Left renal cortex interstitium (tissue), 4 donors: ENCODE measurements at regions not wholly inside any gene's neighbourhood (a gene's known extent, or its start where the extent isn't known, plus 50 kb on each side); places are given as distances from the start of the nearest gene placed in this dataset.
"Not testable (repeated sequence)": the region's sequence is repeated elsewhere in the genome, so short reads cannot be mapped to it uniquely, and the experiment has no call there.

Source experiments
- DNase-seq, 4 donors: peaks; one replicate each; pipeline ENCODE4 v3.0.0-alpha.2; 2013; ENCODE audit warnings: low read depth in 4 of 4, low spot score in 2 of 4, missing footprints in 1 of 4

- no peak for DNase-seq
Measured at GRCh38 chr2:167697948-167698347, 549.4 kb downstream of the STK39 start.

- DNase-seq = no peak
Measured at GRCh38 chr2:167697194-167697593, 550.2 kb downstream of the STK39 start.

GRCh38 chr2:167692936-167693335 is 554.5 kb downstream of the STK39 start:
- no peak for DNase-seq

GRCh38 chr2:167692191-167692590 is 555.2 kb downstream of the STK39 start:
- no peak for DNase-seq

- DNase-seq = no peak
Measured at GRCh38 chr2:167689444-167689843, 558.0 kb downstream of the STK39 start.

- DNase-seq = no peak
Measured at GRCh38 chr2:167686691-167687090, 560.7 kb downstream of the STK39 start.

- DNase-seq = no peak
Measured at GRCh38 chr2:167681234-167682015, 566.0 kb downstream of the STK39 start.

- no peak for DNase-seq
Measured at GRCh38 chr2:167678158-167678557, 569.2 kb downstream of the STK39 start.

- DNase-seq = no peak
Measured at GRCh38 chr2:167675906-167676305, 571.5 kb downstream of the STK39 start.

- DNase-seq = no peak
Measured at GRCh38 chr2:167670588-167670987, 576.8 kb downstream of the STK39 start.

- no peak for DNase-seq
Measured at GRCh38 chr2:167653131-167653530, 594.3 kb downstream of the STK39 start.

GRCh38 chr2:167652401-167652800 is 595.0 kb downstream of the STK39 start:
- no peak for DNase-seq

- DNase-seq = no peak
Measured at GRCh38 chr2:167651406-167652151, 595.8 kb downstream of the STK39 start.

- DNase-seq = no peak
Measured at GRCh38 chr2:167646557-167646956, 600.8 kb downstream of the STK39 start.

GRCh38 chr2:167640096-167640495 is 607.3 kb downstream of the STK39 start:
- DNase-seq = no peak

GRCh38 chr2:167637741-167638140 is 609.7 kb downstream of the STK39 start:
- DNase-seq = no peak

GRCh38 chr2:167632271-167632670 is 615.1 kb downstream of the STK39 start:
- DNase-seq = not testable (repeated sequence)

GRCh38 chr2:167626961-167627360 is 620.4 kb downstream of the STK39 start:
- no peak for DNase-seq

GRCh38 chr2:167626301-167626700 is 621.1 kb downstream of the STK39 start:
- no peak for DNase-seq

- no peak for DNase-seq
Measured at GRCh38 chr2:167616997-167617396, 630.4 kb downstream of the STK39 start.

GRCh38 chr2:167613471-167613870 is 633.9 kb downstream of the STK39 start:
- DNase-seq = no peak

- no peak for DNase-seq
Measured at GRCh38 chr2:167608487-167608886, 638.9 kb downstream of the STK39 start.
